Astrocyte (in vitro differentiated cells and primary cell): ENCODE measurements at regions not wholly inside any gene's neighbourhood (a gene's known extent, or its start where the extent isn't known, plus 50 kb on each side); places are given as distances from the start of the nearest gene placed in this dataset.

Experiments
- CTCF ChIP-seq: IDR thresholded peaks from 2 replicates; pipeline ENCODE4 v1.5.1; 2011; ENCODE audit warnings: low read depth, mild to moderate bottlenecking, inconsistent platforms, low read length, moderate library complexity; ENCODE audit not compliant: insufficient read depth
- EZH2 ChIP-seq: IDR thresholded peaks from 2 replicates; pipeline ENCODE4 v1.6.1; 2012; ENCODE audit warnings: mild to moderate bottlenecking, low read length, inconsistent platforms; ENCODE audit not compliant: insufficient read depth

- TF ChIP-seq CTCF (no peak), EZH2 (no peak)
These were observed 114.9 kb upstream of the PRLR start for GRCh38 chr5:35345222-35345621.
